ENCODE measurements at regions not wholly inside any gene's neighbourhood (a gene's known extent, or its start where the extent isn't known, plus 50 kb on each side); places are given as distances from the start of the nearest gene placed in this dataset.

DNA sequence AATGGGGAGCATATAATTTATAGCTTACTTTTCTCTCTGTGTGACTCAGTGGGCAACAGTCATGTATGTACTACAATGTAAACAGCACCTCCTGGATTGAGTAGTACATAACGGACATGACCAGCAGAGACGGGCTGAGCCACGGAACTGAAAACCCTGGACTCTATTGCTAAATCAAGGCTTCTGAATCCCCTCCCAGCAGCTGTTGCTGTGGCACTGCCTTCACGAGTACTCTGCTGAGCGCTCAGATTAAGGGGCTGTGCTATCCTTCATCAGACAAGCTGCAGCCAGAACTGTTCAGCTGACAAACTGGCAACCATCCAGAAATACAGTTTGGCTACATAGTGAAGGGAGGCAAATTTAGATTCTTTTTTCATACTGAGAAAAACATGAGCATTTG, 131.3 kb upstream of the CCDC180 start:
- H2AFZ ChIP-seq (ENCODE audit: control insufficient read depth, low read depth, low read length): no peak overlapping the region
- H3K4me3 ChIP-seq: no peak overlapping the region
- H3K27me3 ChIP-seq (replicated peaks in 1 of 2; ENCODE audit: control insufficient read depth in 2 of 2, insufficient read depth in 2 of 2, low read length in 1 of 2): no peaks in the 10 kb centered on the region
- ATAC-seq: no peak
- no peak for FAIRE-seq
- no peak overlapping the region for H3K4me2 ChIP-seq (ENCODE audit: control insufficient read depth, insufficient read depth)
- H3K79me2 ChIP-seq (ENCODE audit: control insufficient read depth, insufficient read depth, low read length): no peaks in the 10 kb centered on the region
- intact Hi-C loops (cut with micrococcal nuclease; ENCODE audit: unreplicated experiment): no loop called here
- no peak overlapping the region for H3K9ac ChIP-seq (ENCODE audit: control insufficient read depth, insufficient read depth, low read length)
- ChIA-PET POLR2A (no interaction called here), RAD21 (ENCODE audit: unreplicated experiment) (no interaction called here), SMC1A (ENCODE audit: uncharacterized antibody, unreplicated experiment) (interaction anchor here (1.6 kb wide), 1 partner anchor 9 kb away, joined by 6 read pairs; no protein-coding TSS in a partner anchor), CTCF (interaction anchor here (0.7 kb wide), 1 partner anchor 32 kb away, joined by 3 read pairs; no protein-coding TSS in a partner anchor)
- no TSS peak for BruUV-seq (replicated peaks)
- H3K4me1 ChIP-seq (ENCODE audit: control insufficient read depth, insufficient read depth, low read length): no peaks in the 10 kb centered on the region
- DNase-seq (ENCODE audit: low read depth, low spot score): no peak
- in situ Hi-C loops (cut with MboI): no loop called here
- 8% methylated on average over 5 of the region's 5 CpGs for WGBS (ENCODE audit: insufficient coverage, insufficient replicate concordance, low lambda C conversion rate, missing lambda C conversion rate)
- no peak overlapping the region for H3K27ac ChIP-seq (ENCODE audit: control insufficient read depth, insufficient read depth)
- H4K20me1 ChIP-seq (ENCODE audit: control insufficient read depth, insufficient read depth): no peaks in the 10 kb centered on the region
- H3K9me3 ChIP-seq (replicated peaks; ENCODE audit: control insufficient read depth, insufficient read depth, low read length): no peaks in the 10 kb centered on the region
- H3K36me3 ChIP-seq (ENCODE audit: control insufficient read depth in 2 of 2, insufficient read depth in 2 of 2, low read length in 1 of 2): no peaks in the 10 kb centered on the region
- TF ChIP-seq POLR2A (IDR thresholded peaks at IDR 0.05; ENCODE audit: low read depth, low read length) (no peak), BCL11A (IDR thresholded peaks at IDR 0.05; ENCODE audit: low read depth, low read length) (no peak), PRDM15 (CRISPR knock-in tag; IDR thresholded peaks at IDR 0.05) (no peak), TCF12 (IDR thresholded peaks at IDR 0.05; ENCODE audit: low read depth, low read length) (no peak), BHLHE40 (IDR thresholded peaks at IDR 0.05; ENCODE audit: borderline replicate concordance in 1 of 2, low read depth in 2 of 2, low read length in 1 of 2) (no peak), CBFB (IDR thresholded peaks at IDR 0.05; ENCODE audit: low read depth) (no peak), USF2 (IDR thresholded peaks at IDR 0.05; ENCODE audit: borderline replicate concordance, low read depth, low read length) (no peak), SIX5 (IDR thresholded peaks at IDR 0.05; ENCODE audit: low read depth, low read length, severe bottlenecking) (no peak), EZH2 (IDR thresholded peaks at IDR 0.05; ENCODE audit: borderline replicate concordance, control insufficient read depth, low read depth, low read length) (no peak), SUPT20H (IDR thresholded peaks at IDR 0.05; ENCODE audit: borderline replicate concordance, control insufficient read depth, low read depth, low read length) (no peak), ZNF217 (IDR thresholded peaks at IDR 0.05) (no peak), NRF1 (conservative IDR thresholded peaks at IDR 0.05; ENCODE audit: low read depth, low read length) (no peak), EGR1 (IDR thresholded peaks at IDR 0.05; ENCODE audit: borderline replicate concordance in 1 of 2, low read depth in 2 of 2, low read length in 2 of 2) (no peak), NFYB (IDR thresholded peaks at IDR 0.05; ENCODE audit: insufficient read depth, low read depth, low read length) (no peak), ETV6 (conservative IDR thresholded peaks at IDR 0.05 in 1 of 2, IDR thresholded peaks at IDR 0.05 in 1 of 2; ENCODE audit: borderline replicate concordance in 1 of 2, low read depth in 1 of 2) (no peak), MXI1 (IDR thresholded peaks at IDR 0.05; ENCODE audit: low read depth, low read length) (no peak)
- TF ChIP-seq, protein P1, sequence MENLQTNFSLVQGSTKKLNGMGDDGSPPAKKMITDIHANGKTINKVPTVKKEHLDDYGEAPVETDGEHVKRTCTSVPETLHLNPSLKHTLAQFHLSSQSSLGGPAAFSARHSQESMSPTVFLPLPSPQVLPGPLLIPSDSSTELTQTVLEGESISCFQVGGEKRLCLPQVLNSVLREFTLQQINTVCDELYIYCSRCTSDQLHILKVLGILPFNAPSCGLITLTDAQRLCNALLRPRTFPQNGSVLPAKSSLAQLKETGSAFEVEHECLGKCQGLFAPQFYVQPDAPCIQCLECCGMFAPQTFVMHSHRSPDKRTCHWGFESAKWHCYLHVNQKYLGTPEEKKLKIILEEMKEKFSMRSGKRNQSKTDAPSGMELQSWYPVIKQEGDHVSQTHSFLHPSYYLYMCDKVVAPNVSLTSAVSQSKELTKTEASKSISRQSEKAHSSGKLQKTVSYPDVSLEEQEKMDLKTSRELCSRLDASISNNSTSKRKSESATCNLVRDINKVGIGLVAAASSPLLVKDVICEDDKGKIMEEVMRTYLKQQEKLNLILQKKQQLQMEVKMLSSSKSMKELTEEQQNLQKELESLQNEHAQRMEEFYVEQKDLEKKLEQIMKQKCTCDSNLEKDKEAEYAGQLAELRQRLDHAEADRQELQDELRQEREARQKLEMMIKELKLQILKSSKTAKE (IDR thresholded peaks at IDR 0.05; ENCODE audit: low read depth, poor library complexity, severe bottlenecking): no peak

Measured in GM12878 (cell line).